ENCODE measurements at regions not wholly inside any gene's neighbourhood (a gene's known extent, or its start where the extent isn't known, plus 50 kb on each side); places are given as distances from the start of the nearest gene placed in this dataset.

DNA sequence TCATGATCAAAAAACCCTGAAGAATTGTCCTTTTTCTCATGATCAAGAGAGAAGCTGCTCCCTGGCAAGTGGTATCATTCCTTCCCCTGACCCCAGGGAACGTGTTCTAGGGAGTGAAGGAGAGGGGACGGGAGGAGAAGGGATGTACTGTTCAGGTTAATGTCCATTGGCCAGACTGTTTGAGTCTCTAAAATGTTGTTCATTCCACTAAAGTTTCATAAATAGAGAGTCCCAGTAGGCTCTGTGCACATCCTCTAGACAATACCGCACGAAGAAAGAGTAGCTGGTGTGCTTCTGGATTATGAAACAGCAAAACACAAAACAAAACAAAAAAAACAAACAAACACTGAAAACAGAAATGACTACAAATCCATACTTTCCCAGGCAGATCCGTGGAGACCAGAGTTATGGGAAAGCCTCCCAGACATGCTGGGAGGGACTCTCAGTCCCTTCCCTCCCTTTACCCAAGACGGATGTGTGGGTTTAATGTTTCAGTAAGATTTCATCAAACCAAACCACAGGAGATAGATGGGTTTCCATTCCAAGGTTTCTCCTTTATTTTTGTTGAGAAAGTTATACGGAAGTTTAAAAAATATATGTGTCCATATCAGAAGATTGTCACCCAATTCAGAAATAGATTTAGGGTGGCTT lies 66.5 kb upstream of the TNS3 start:
- TF ChIP-seq CTCF (IDR thresholded peaks at IDR 0.05) (no peak), EP300 (IDR thresholded peaks at IDR 0.05) (no peak)
